ENCODE measurements at regions not wholly inside any gene's neighbourhood (a gene's known extent, or its start where the extent isn't known, plus 50 kb on each side); places are given as distances from the start of the nearest gene placed in this dataset.

DNA sequence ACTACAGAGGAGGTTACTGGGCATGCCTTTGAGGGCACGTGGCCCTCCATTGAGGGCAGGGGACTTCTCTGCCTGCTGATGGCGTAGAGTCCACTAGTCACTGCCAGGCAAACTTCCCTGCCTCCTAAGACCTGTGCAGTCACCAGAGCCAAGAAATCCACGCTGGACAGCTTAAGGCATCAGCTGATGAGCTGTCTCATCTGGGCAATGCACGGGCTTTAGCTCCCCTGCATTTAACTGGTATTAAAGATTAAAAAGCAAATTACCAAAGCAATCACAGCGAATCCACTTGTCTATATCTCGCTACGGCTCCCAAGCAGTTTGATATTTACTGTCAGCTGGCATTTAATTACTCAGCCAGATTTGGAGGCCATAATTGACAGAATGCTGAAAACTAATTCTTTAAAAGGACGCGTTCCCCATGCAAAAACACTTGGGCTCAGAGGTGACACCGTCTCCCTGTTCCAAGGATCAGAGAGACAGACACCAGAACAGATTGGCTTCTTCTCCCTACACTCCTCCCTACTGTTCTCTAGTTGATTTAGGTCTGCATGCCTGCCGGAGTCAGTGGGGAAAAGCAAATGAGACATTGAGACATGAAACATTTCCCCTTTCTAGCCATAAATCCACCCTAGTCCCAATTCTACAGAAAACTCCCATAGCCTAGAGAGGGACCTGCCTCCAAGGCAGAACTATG, 68.5 kb downstream of the SPATA19 start:
- WGBS (ENCODE audit: low lambda C conversion rate): 12% methylated on average over 9 of the region's 11 CpGs
- no peak overlapping the region for H3K4me2 ChIP-seq (ENCODE audit: low read depth, low read length)
- ChIA-PET CTCF (ENCODE audit: low intra/inter-chr PET ratio, low total read pairs) (no interaction called here), POLR2A (no interaction called here)
- no TSS peak for BruUV-seq (replicated peaks)
- FAIRE-seq (no peak), DNase-seq (ENCODE audit: low spot score) (no peak), ATAC-seq (no peak)
- H3K79me2 ChIP-seq (ENCODE audit: insufficient read depth, low read length): no peaks in the 10 kb centered on the region
- no peaks in the 10 kb centered on the region for H3K36me3 ChIP-seq (replicated peaks in 1 of 2; ENCODE audit: control insufficient read depth in 1 of 2, insufficient read depth in 2 of 2, low read length in 2 of 2)
- no peaks in the 10 kb centered on the region for H4K20me1 ChIP-seq (ENCODE audit: insufficient read depth, low read length)
- H3K4me1 ChIP-seq (ENCODE audit: insufficient read depth, low read length): no peaks in the 10 kb centered on the region
- H2AFZ ChIP-seq (ENCODE audit: low read length): no peak overlapping the region
- no peaks in the 10 kb centered on the region; the same call in 1 of the 2 replicates for H3K9me3 ChIP-seq (ENCODE audit: low read length)
- H3K27ac ChIP-seq (ENCODE audit: extremely low read length, insufficient read depth, low read length): no peak overlapping the region
- no peak overlapping the region for H3K4me3 ChIP-seq (replicated peaks in 1 of 3; ENCODE audit: insufficient read depth in 1 of 3, low read depth in 2 of 3, low read length in 3 of 3)
- peaks cover 0 to 5% of the 10 kb centered on the region in 2 experiments; a peak in 1 of 5 replicates for H3K27me3 ChIP-seq (ENCODE audit: control insufficient read depth in 1 of 2, insufficient read depth in 2 of 2, low read length in 2 of 2)
- intact Hi-C loops (cut with micrococcal nuclease; ENCODE audit: unreplicated experiment) (no loop called here), in situ Hi-C loops (cut with HindIII; ENCODE audit: extremely low pct_ligation_motif_present, low pct_unique_long_range_greater_than_20kb) (no loop called here)
- H3K9ac ChIP-seq (ENCODE audit: insufficient read depth, low read depth, low read length): no peak overlapping the region
- TF ChIP-seq NR2F6 (IDR thresholded peaks at IDR 0.05): no peak
- TF ChIP-seq NR2F6 (CRISPR knock-in tag; IDR thresholded peaks at IDR 0.05): no peak
- TF ChIP-seq SALL1 (CRISPR knock-in tag; IDR thresholded peaks at IDR 0.05): no peak
- no peak for TF ChIP-seq HOXA5 (CRISPR knock-in tag; IDR thresholded peaks at IDR 0.05)
- TF ChIP-seq ZNF331 (CRISPR knock-in tag; IDR thresholded peaks at IDR 0.05): no peak
- TF ChIP-seq HMG20B (CRISPR knock-in tag; conservative IDR thresholded peaks at IDR 0.05): no peak
- TF ChIP-seq, protein P1, sequence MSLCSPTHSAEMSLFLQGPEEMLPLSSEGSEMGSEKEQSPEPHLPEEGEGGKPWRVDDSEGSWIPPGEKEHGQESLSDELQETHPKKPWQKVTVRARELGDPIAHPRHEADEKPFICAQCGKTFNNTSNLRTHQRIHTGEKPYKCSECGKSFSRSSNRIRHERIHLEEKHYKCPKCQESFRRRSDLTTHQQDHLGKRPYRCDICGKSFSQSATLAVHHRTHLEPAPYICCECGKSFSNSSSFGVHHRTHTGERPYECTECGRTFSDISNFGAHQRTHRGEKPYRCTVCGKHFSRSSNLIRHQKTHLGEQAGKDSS (CRISPR knock-in tag; IDR thresholded peaks at IDR 0.05; ENCODE audit: borderline replicate concordance, low read depth): no peak
- TF ChIP-seq ZNF329 (CRISPR knock-in tag; IDR thresholded peaks at IDR 0.05; ENCODE audit: low read depth): no peak
- TF ChIP-seq, protein P2, sequence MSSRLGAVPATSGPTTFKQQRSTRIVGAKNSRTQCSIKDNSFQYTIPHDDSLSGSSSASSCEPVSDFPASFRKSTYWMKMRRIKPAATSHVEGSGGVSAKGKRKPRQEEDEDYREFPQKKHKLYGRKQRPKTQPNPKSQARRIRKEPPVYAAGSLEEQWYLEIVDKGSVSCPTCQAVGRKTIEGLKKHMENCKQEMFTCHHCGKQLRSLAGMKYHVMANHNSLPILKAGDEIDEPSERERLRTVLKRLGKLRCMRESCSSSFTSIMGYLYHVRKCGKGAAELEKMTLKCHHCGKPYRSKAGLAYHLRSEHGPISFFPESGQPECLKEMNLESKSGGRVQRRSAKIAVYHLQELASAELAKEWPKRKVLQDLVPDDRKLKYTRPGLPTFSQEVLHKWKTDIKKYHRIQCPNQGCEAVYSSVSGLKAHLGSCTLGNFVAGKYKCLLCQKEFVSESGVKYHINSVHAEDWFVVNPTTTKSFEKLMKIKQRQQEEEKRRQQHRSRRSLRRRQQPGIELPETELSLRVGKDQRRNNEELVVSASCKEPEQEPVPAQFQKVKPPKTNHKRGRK (CRISPR knock-in tag; IDR thresholded peaks at IDR 0.05): no peak
- TF ChIP-seq, protein P3, sequence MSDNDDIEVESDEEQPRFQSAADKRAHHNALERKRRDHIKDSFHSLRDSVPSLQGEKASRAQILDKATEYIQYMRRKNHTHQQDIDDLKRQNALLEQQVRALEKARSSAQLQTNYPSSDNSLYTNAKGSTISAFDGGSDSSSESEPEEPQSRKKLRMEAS (IDR thresholded peaks at IDR 0.05): no peak
- no peak for TF ChIP-seq ZNF775 (CRISPR knock-in tag; IDR thresholded peaks at IDR 0.05; ENCODE audit: borderline replicate concordance)
- TF ChIP-seq SMARCC2 (IDR thresholded peaks at IDR 0.05): no peak
- no peak for TF ChIP-seq ZNF225 (CRISPR knock-in tag; IDR thresholded peaks at IDR 0.05)
- no peak for TF ChIP-seq AGO1 (IDR thresholded peaks at IDR 0.05; ENCODE audit: low read depth, low read length, poor library complexity, severe bottlenecking)
- TF ChIP-seq CHCHD3 (CRISPR knock-in tag; IDR thresholded peaks at IDR 0.05): no peak
- TF ChIP-seq ZNF234 (CRISPR knock-in tag; conservative IDR thresholded peaks at IDR 0.05): no peak
- TF ChIP-seq ASH2L (IDR thresholded peaks at IDR 0.05; ENCODE audit: insufficient read length, low read depth, low read length): no peak
- TF ChIP-seq, protein P4, sequence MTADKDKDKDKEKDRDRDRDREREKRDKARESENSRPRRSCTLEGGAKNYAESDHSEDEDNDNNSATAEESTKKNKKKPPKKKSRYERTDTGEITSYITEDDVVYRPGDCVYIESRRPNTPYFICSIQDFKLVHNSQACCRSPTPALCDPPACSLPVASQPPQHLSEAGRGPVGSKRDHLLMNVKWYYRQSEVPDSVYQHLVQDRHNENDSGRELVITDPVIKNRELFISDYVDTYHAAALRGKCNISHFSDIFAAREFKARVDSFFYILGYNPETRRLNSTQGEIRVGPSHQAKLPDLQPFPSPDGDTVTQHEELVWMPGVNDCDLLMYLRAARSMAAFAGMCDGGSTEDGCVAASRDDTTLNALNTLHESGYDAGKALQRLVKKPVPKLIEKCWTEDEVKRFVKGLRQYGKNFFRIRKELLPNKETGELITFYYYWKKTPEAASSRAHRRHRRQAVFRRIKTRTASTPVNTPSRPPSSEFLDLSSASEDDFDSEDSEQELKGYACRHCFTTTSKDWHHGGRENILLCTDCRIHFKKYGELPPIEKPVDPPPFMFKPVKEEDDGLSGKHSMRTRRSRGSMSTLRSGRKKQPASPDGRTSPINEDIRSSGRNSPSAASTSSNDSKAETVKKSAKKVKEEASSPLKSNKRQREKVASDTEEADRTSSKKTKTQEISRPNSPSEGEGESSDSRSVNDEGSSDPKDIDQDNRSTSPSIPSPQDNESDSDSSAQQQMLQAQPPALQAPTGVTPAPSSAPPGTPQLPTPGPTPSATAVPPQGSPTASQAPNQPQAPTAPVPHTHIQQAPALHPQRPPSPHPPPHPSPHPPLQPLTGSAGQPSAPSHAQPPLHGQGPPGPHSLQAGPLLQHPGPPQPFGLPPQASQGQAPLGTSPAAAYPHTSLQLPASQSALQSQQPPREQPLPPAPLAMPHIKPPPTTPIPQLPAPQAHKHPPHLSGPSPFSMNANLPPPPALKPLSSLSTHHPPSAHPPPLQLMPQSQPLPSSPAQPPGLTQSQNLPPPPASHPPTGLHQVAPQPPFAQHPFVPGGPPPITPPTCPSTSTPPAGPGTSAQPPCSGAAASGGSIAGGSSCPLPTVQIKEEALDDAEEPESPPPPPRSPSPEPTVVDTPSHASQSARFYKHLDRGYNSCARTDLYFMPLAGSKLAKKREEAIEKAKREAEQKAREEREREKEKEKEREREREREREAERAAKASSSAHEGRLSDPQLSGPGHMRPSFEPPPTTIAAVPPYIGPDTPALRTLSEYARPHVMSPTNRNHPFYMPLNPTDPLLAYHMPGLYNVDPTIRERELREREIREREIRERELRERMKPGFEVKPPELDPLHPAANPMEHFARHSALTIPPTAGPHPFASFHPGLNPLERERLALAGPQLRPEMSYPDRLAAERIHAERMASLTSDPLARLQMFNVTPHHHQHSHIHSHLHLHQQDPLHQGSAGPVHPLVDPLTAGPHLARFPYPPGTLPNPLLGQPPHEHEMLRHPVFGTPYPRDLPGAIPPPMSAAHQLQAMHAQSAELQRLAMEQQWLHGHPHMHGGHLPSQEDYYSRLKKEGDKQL (CRISPR knock-in tag; IDR thresholded peaks at IDR 0.05; ENCODE audit: low read depth): no peak
- TF ChIP-seq MBNL3 (CRISPR knock-in tag; conservative IDR thresholded peaks at IDR 0.05): no peak
